ENCODE measurements at regions not wholly inside any gene's neighbourhood (a gene's known extent, or its start where the extent isn't known, plus 50 kb on each side); places are given as distances from the start of the nearest gene placed in this dataset.

GRCh38 chr22:49160261-49161001 lies 667.2 kb downstream of the BRD1 start:
- no peak overlapping the region for H3K4me3 ChIP-seq (replicated peaks; ENCODE audit: insufficient read depth, low read length)
- no peaks in the 10 kb centered on the region for H3K27me3 ChIP-seq (ENCODE audit: insufficient read depth, poor library complexity, severe bottlenecking)
- DNase-seq (ENCODE audit: low read depth in 1 of 2, low spot score in 1 of 2): no peak
- H3K27ac ChIP-seq (replicated peaks): no peak overlapping the region
- TF ChIP-seq GABPA (IDR thresholded peaks at IDR 0.05; ENCODE audit: low read depth): no peak
- no peak for TF ChIP-seq SPI1 (IDR thresholded peaks at IDR 0.05; ENCODE audit: borderline replicate concordance, low read depth)
- no peak for TF ChIP-seq CTCF (IDR thresholded peaks at IDR 0.05; ENCODE audit: insufficient read depth, low read length)

- no peak for TF ChIP-seq REST (IDR thresholded peaks at IDR 0.05; ENCODE audit: insufficient replicate concordance, low read depth)
- no peak for TF ChIP-seq CTCF (IDR thresholded peaks at IDR 0.05; ENCODE audit: insufficient read depth, low read length)
- no peak for TF ChIP-seq GABPA (IDR thresholded peaks at IDR 0.05; ENCODE audit: low read depth)
- no peak for TF ChIP-seq POLR2AphosphoS5 (IDR thresholded peaks at IDR 0.05; ENCODE audit: low read depth)
- TF ChIP-seq SPI1 (IDR thresholded peaks at IDR 0.05; ENCODE audit: borderline replicate concordance, low read depth): no peak
- no peak for DNase-seq (ENCODE audit: low read depth in 1 of 2, low spot score in 1 of 2)
- Histone ChIP-seq H3K4me3 (replicated peaks; ENCODE audit: insufficient read depth, low read length) (no peak overlapping the region), H3K27me3 (ENCODE audit: insufficient read depth, poor library complexity, severe bottlenecking) (no peaks in the 10 kb centered on the region), H3K27ac (replicated peaks) (no peak overlapping the region)
Measured at GRCh38 chr22:49159711-49160110, 668.0 kb downstream of the BRD1 start.

- no peak for TF ChIP-seq CTCF (IDR thresholded peaks at IDR 0.05; ENCODE audit: insufficient read depth, low read length)
- no peak for DNase-seq (ENCODE audit: low read depth in 1 of 2, low spot score in 1 of 2)
- H3K27ac ChIP-seq (replicated peaks): no peak overlapping the region
- no peak overlapping the region for H3K4me3 ChIP-seq (replicated peaks; ENCODE audit: insufficient read depth, low read length)
- H3K27me3 ChIP-seq (ENCODE audit: insufficient read depth, poor library complexity, severe bottlenecking): no peaks in the 10 kb centered on the region
Measured at GRCh38 chr22:49158741-49159564, 668.7 kb downstream of the BRD1 start.

GRCh38 chr22:49157529-49158339 lies 669.9 kb downstream of the BRD1 start:
- Histone ChIP-seq H3K27ac (replicated peaks) (no peak overlapping the region), H3K27me3 (ENCODE audit: insufficient read depth, poor library complexity, severe bottlenecking) (no peaks in the 10 kb centered on the region), H3K4me3 (replicated peaks; ENCODE audit: insufficient read depth, low read length) (no peak overlapping the region)
- no peak for DNase-seq (ENCODE audit: low read depth in 1 of 2, low spot score in 1 of 2)
- TF ChIP-seq GABPA (IDR thresholded peaks at IDR 0.05; ENCODE audit: low read depth): no peak
- TF ChIP-seq REST (IDR thresholded peaks at IDR 0.05; ENCODE audit: insufficient replicate concordance, low read depth): no peak
- no peak for TF ChIP-seq POLR2AphosphoS5 (IDR thresholded peaks at IDR 0.05; ENCODE audit: low read depth)
- TF ChIP-seq CTCF (IDR thresholded peaks at IDR 0.05; ENCODE audit: insufficient read depth, low read length): no peak
- no peak for TF ChIP-seq SPI1 (IDR thresholded peaks at IDR 0.05; ENCODE audit: borderline replicate concordance, low read depth)

Data from HL-60 (cell line).